Stomach (tissue), 4 donors: ENCODE measurements at regions not wholly inside any gene's neighbourhood (a gene's known extent, or its start where the extent isn't known, plus 50 kb on each side); places are given as distances from the start of the nearest gene placed in this dataset.

ENCODE experiments used
- CTCF ChIP-seq, 7 experiments: fragments of 450-650 bp in 4 of 7; fragments of 200-600 bp in 3 of 7; sonication (generic) in 3 of 7; IDR thresholded peaks; one replicate each; pipeline ENCODE4 v1.5.1; 2016 to 2019; ENCODE audit warnings: antibody characterized with exemption in 7 of 7, control low read depth in 2 of 7, mild to moderate bottlenecking in 1 of 7
- EP300 ChIP-seq: sonication (generic); formaldehyde crosslinking; IDR thresholded peaks from one replicate; pipeline ENCODE4 v1.6.1; 2017; ENCODE audit warnings: antibody characterized with exemption
- POLR2A ChIP-seq, 4 donors: fragments of 450-650 bp; IDR thresholded peaks; one replicate each; pipeline ENCODE4 v1.6.1; 2016; ENCODE audit warnings: antibody characterized with exemption in 4 of 4, control low read depth in 2 of 4, mild to moderate bottlenecking in 1 of 4, moderate library complexity in 1 of 4

DNA sequence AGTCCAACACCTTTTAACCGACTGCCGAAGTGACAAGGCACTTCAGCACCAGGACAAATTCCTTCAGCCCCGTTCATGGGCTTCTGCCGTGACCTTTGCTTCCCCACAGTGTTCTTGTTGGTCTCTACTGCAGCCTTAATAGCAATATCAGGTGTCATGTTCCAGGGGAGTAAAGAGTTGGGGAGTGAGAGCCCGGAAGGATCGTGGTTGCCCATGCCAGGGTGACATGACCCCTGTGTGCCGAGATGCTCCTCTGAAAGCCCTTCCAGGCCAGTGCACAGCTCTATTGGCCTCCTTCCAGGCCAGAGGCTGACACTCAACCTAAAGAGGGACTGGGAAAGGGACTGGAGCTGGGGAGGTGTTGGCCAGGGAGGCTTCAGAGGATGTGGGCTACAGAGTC, 279.2 kb downstream of the CYRIA start:
- TF ChIP-seq POLR2A (IDR thresholded peaks at IDR 0.05) (no peak), CTCF (IDR thresholded peaks at IDR 0.05) (no peak), EP300 (no peak)
